AG09319 (cell line): ENCODE measurements at regions not wholly inside any gene's neighbourhood (a gene's known extent, or its start where the extent isn't known, plus 50 kb on each side); places are given as distances from the start of the nearest gene placed in this dataset.

Experiments
- DNase-seq: peaks from one replicate; pipeline ENCODE4 v3.0.0-alpha.2; 2010; ENCODE audit warnings: low read depth; ENCODE audit errors: extremely low read depth
- TF ChIP-seq, protein P1 (sequence below): IDR thresholded peaks from 2 replicates; pipeline ENCODE4 v1.5.1; 2011; ENCODE audit warnings: low read depth, mild to moderate bottlenecking, inconsistent platforms, low read length, moderate library complexity

GRCh38 chr4:130524057-130524456 is 1428.1 kb downstream of the C4orf33 start:
- no peak for DNase-seq
- TF ChIP-seq, protein P1, sequence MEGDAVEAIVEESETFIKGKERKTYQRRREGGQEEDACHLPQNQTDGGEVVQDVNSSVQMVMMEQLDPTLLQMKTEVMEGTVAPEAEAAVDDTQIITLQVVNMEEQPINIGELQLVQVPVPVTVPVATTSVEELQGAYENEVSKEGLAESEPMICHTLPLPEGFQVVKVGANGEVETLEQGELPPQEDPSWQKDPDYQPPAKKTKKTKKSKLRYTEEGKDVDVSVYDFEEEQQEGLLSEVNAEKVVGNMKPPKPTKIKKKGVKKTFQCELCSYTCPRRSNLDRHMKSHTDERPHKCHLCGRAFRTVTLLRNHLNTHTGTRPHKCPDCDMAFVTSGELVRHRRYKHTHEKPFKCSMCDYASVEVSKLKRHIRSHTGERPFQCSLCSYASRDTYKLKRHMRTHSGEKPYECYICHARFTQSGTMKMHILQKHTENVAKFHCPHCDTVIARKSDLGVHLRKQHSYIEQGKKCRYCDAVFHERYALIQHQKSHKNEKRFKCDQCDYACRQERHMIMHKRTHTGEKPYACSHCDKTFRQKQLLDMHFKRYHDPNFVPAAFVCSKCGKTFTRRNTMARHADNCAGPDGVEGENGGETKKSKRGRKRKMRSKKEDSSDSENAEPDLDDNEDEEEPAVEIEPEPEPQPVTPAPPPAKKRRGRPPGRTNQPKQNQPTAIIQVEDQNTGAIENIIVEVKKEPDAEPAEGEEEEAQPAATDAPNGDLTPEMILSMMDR = no peak

DNA sequence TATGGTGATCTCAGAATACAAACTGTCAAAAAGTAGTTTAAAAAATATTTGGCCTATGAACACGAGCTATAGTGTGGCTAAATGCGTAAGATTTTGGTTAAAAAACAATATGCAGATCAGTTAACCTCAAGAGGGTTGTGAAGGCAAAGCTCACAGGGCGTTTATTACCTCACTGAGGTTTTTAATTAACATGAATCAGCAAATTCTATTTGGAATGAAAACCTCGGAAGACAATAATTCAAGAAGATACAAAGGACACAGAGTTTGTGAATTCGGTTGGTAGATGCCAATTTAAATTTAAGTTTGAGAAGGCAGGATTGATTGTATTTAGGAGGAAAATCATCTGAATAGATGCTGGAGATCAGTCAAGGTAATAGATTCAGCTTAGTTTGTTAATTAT is 1434.6 kb downstream of the C4orf33 start:
- DNase-seq = no peak
- TF ChIP-seq, protein P1 = no peak

DNA sequence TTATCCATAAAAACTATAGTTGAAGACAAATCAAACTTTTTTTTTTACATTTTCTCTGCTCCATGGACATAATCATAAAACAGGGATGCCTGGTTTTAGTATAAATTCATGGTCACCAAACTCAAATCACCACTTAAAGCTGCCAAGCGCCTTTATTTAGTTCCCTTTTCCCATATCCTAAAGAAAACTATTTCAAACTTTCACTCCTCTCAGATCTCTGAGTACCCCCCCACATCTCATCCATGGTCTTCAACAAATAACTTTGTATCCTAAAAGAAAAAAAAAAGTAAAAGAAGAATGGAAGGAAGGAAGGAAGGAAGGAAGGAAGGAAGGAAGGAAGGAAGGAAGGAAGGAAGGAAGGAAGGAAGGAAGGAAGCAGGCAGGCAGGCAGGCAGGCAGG is 1438.7 kb downstream of the C4orf33 start:
- TF ChIP-seq, protein P1 = no peak
- no peak for DNase-seq

- DNase-seq = no peak
- TF ChIP-seq, protein P1 = no peak
Measured at GRCh38 chr4:130542953-130543352, 1447.0 kb downstream of the C4orf33 start.

DNA sequence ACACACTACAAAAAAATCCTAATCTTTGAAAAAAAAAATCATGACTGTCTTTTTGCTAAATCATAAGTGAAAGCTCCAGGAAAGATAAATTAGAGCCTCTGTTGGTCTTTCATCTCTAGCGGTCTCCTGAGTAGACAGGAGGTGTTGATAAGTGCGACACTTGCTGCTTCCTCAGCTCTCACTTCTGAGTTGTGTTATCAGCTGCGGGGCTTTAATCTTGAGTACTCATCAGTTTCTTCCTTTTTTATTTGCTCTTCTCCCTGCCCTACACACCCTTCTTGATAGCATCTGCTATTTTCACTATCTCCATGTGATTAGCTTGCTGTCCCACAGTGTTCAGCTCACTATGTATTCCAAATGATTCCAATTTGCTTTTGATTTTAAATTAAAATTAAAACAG is 1449.2 kb downstream of the C4orf33 start:
- TF ChIP-seq, protein P1 = no peak
- no peak for DNase-seq

DNA sequence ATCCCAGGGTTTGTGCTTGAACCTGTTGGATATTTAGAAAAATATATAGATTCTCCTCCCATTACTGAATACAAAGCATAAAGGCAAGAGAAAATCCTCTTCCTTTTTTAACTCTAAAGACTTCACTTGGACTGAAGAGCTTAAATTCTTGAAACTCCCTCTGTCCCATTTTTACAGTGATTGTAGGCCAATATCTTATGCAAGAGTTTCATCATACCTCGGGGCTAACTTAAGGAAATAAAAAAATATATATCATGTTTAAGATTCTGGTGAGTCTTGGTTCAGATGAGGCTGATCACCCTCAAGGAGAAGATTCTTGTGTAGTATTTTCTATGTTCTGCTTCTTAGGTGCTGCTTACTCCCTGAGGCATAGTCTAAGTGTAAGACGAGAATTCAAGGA is 1449.6 kb downstream of the C4orf33 start:
- no peak for DNase-seq
- TF ChIP-seq, protein P1 = no peak

- DNase-seq = no peak
- TF ChIP-seq, protein P1 = no peak
Measured at GRCh38 chr4:130559268-130559667, 1463.3 kb downstream of the C4orf33 start.
